Tibial nerve (tissue), 4 donors: ENCODE measurements at regions not wholly inside any gene's neighbourhood (a gene's known extent, or its start where the extent isn't known, plus 50 kb on each side); places are given as distances from the start of the nearest gene placed in this dataset.
A peak's percentile ranks its signal among the peaks of the same experiment; 100 is the strongest.

ENCODE experiments used
- DNase-seq, 2 donors: peaks; one replicate each; pipeline ENCODE4 v3.0.0-alpha.2; 2019; ENCODE audit warnings: low spot score in 2 of 2
- H3K27ac ChIP-seq, 4 donors: fragments of 200-600 bp; sonication (generic) in 3 of 4; one replicate each; pipeline ENCODE4 v1.5.1; 2017 to 2019; ENCODE audit warnings: mild to moderate bottlenecking in 1 of 4
- H3K27me3 ChIP-seq, 2 donors: fragments of 200-600 bp; sonication (generic) in 1 of 2; one replicate each; pipeline versions ENCODE4 v1.5.1 to v1.6.0; 2017 to 2019
- H3K36me3 ChIP-seq, 3 donors: fragments of 200-600 bp; sonication (generic); one replicate each; pipeline ENCODE4 v1.5.1; 2018 to 2019
- H3K4me1 ChIP-seq, 4 donors: fragments of 200-600 bp; sonication (generic) in 3 of 4; one replicate each; pipeline ENCODE4 v1.5.1; 2017 to 2019
- H3K4me3 ChIP-seq, 4 donors: fragments of 200-600 bp; sonication (generic) in 3 of 4; one replicate each; pipeline ENCODE4 v1.5.1; 2017 to 2019; ENCODE audit warnings: mild to moderate bottlenecking in 1 of 4, moderate library complexity in 1 of 4
- H3K9me3 ChIP-seq, 4 donors: fragments of 200-600 bp; sonication (generic) in 3 of 4; one replicate each; pipeline ENCODE4 v1.5.1; 2017 to 2019
- EP300 ChIP-seq, 2 donors: sonication (generic); formaldehyde crosslinking; IDR thresholded peaks; one replicate each; pipeline ENCODE4 v1.6.1; 2017; ENCODE audit warnings: antibody characterized with exemption in 2 of 2, mild to moderate bottlenecking in 1 of 2
- POLR2A ChIP-seq, 2 donors: fragments of 450-650 bp; IDR thresholded peaks; one replicate each; pipeline ENCODE4 v1.6.1; 2017; ENCODE audit warnings: antibody characterized with exemption in 2 of 2, mild to moderate bottlenecking in 2 of 2, moderate library complexity in 2 of 2
- WGBS, 2 donors: methylation state at CpG; one replicate each; pipeline ENCODE4 v1.1.5; 2018; 5-methylcytosine and 5-hydroxymethylcytosine counted together
- TF ChIP-seq, protein P1 (sequence below), 5 experiments: fragments of 200-600 bp in 3 of 5; fragments of 450-650 bp in 2 of 5; sonication (generic) in 3 of 5; IDR thresholded peaks; one replicate each; pipeline ENCODE4 v1.5.1; 2016 to 2019; ENCODE audit warnings: antibody characterized with exemption in 5 of 5, mild to moderate bottlenecking in 3 of 5, moderate library complexity in 2 of 5

DNA sequence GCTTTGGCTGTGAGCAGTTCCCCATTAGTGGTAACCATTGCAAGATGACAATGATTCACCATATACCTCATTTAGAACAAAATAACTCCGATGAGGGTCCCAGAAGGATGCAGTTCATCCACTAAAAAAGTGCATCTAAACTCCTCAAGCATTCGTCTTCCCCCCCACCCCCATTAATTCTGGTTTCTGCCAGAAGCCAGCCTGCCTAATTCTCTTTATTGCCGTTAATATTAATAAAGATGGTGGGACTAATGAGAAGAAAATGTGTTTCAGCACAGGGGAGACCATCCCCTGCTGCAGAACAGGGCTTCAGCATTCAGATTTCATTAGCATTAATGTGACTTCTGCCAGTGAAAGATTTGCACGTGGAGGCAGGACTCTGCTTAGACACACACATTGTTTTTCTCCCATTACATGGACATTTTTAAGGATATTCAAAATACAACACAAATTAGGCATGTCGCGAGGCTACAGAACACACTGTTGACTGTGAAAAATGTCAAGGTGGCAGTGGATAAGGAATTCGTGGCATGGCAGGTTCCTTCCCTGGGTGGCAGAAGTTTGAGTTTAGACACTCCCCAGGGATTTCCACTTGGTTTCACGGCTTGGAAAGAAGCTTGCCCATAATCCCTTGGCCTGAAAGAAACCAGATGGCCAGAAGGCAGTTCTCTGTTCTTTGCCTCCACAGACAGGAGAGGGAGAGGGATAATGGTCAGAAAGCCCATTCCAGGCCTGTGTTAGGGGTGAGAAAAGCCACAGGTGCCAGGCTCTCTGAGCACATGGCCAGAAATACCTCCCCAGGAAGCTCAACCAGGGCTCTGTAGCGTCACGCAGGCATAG, 236.5 kb downstream of the FOXO1 start:
- TF ChIP-seq POLR2A (IDR thresholded peaks at IDR 0.05) = no peak
- no peak for TF ChIP-seq EP300 (IDR thresholded peaks at IDR 0.05)
- TF ChIP-seq, protein P1, sequence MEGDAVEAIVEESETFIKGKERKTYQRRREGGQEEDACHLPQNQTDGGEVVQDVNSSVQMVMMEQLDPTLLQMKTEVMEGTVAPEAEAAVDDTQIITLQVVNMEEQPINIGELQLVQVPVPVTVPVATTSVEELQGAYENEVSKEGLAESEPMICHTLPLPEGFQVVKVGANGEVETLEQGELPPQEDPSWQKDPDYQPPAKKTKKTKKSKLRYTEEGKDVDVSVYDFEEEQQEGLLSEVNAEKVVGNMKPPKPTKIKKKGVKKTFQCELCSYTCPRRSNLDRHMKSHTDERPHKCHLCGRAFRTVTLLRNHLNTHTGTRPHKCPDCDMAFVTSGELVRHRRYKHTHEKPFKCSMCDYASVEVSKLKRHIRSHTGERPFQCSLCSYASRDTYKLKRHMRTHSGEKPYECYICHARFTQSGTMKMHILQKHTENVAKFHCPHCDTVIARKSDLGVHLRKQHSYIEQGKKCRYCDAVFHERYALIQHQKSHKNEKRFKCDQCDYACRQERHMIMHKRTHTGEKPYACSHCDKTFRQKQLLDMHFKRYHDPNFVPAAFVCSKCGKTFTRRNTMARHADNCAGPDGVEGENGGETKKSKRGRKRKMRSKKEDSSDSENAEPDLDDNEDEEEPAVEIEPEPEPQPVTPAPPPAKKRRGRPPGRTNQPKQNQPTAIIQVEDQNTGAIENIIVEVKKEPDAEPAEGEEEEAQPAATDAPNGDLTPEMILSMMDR (IDR thresholded peaks at IDR 0.05) = no peak
- Histone ChIP-seq H3K4me1 (peaks cover 0 to 9% (median 8%) of the 10 kb centered on the region in 4 donors), H3K27ac (no peak overlapping the region), H3K9me3 (no peaks in the 10 kb centered on the region), H3K27me3 (no peaks in the 10 kb centered on the region), H3K4me3 (no peak overlapping the region), H3K36me3 (no peaks in the 10 kb centered on the region)
- 83 to 85% methylated on average over 10 of the region's 10 CpGs for WGBS, 2 donors
- no peak for DNase-seq

DNA sequence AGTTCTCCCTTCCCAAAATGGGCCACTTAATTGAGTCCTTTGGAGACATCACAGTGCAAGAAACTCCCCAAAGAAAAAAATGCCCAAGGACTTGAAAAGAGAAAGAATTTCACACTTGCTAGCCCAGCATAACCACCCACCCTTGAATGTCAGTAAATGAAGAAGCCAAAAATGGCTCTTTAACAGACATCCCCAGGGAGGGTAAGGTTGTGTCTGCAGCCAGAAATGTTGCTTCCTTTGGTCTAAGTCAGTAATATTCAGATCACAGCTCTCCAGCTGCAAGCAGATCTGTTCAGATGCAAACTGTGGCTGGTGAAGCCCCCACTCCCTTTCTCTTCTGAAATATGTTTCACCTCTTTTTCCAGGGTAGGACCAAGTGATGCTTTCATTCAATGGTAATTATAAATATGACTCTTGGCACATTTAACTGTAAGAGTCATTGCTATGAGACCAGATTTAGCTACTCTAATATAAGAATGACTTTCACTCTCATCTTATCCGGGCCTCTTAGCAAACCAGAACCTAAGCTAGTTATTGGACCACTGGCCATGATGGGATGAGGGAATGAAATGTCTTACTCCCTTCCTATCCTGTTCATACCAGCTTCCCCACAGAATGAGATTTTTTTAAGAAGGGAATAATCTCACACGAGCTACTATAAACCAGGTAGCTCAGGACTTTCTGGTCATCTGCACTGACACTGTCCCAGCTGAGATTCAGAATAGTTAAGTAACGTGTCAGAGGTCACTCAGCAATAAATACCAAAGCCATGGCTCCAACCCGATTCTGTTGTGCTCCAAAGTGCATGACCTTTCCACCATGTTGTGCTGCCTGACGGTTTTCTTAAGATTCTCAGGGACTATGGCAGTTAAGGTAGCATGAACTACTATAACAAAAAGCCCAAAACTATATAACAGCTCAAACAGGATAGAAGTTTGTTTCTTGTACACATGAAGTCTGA, 234.1 kb downstream of the FOXO1 start:
- Histone ChIP-seq H3K27me3 (no peaks in the 10 kb centered on the region), H3K27ac (peak overlapping the region in 1 of 4 donors; percentile 34), H3K4me1 (peaks cover 0 to 9% (median 8%) of the 10 kb centered on the region in 4 donors), H3K4me3 (no peak overlapping the region), H3K9me3 (no peaks in the 10 kb centered on the region), H3K36me3 (no peaks in the 10 kb centered on the region)
- DNase-seq = no peak
- 56 to 63% methylated on average over 5 of the region's 5 CpGs for WGBS, 2 donors
- TF ChIP-seq POLR2A (IDR thresholded peaks at IDR 0.05) (no peak), EP300 (IDR thresholded peaks at IDR 0.05) (no peak)
- TF ChIP-seq, protein P1 (IDR thresholded peaks at IDR 0.05) = no peak

DNA sequence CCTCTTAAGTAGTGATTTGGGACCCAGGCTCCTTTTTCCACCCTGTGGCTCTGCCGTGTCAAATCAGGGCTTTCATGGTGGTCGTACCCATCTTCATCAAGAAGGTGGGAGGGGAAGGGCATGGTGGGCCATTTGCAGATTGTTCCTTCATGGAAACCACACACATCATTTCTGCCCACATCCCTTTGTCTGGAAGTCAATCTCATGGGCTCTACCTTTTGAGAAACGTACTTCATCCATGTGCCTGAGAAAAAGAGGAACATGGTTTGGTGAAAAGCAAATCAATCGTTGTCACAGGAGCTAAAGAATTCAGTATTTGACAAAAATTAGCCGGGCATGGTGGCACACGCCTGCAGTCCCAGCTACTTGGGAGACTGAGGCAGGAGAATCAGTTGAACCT, 233.4 kb downstream of the FOXO1 start:
- no peaks in the 10 kb centered on the region for H3K36me3 ChIP-seq
- H3K9me3 ChIP-seq = no peaks in the 10 kb centered on the region
- H3K4me1 ChIP-seq = peaks cover 0 to 12% (median 8%) of the 10 kb centered on the region in 4 donors
- H3K4me3 ChIP-seq = no peak overlapping the region
- TF ChIP-seq EP300 (IDR thresholded peaks at IDR 0.05) = no peak
- no peak for TF ChIP-seq POLR2A (IDR thresholded peaks at IDR 0.05)
- TF ChIP-seq, protein P1 (IDR thresholded peaks at IDR 0.05) = no peak
- WGBS, 2 donors = 80 to 81% methylated on average over 6 of the region's 6 CpGs
- H3K27ac ChIP-seq = no peak overlapping the region
- H3K27me3 ChIP-seq = no peaks in the 10 kb centered on the region
- DNase-seq = no peak

DNA sequence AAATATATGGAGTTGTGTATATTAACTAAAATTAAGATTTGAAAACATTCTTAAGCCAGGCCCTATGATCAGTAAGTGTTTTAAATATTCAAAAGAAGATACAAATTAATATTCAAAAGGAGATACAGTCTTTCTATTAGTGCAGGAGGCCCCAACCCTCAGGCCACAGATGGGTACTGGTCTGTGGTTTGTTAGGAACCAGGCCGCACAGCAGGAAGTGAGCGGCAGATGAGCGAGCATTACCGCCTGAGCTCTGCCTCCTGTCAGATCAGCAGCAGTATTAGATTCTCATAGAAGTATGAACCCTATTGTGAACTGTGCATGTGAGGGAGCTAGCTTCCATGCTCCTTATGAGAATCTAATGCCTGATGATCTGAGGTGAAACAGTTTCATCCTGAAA, 232.9 kb downstream of the FOXO1 start:
- Histone ChIP-seq H3K9me3 (no peaks in the 10 kb centered on the region), H3K4me1 (peaks cover 0 to 18% (median 10%) of the 10 kb centered on the region in 4 donors), H3K4me3 (no peak overlapping the region), H3K36me3 (no peaks in the 10 kb centered on the region), H3K27ac (no peak overlapping the region), H3K27me3 (no peaks in the 10 kb centered on the region)
- 74 to 95% methylated on average over 4 of the region's 4 CpGs for WGBS, 2 donors
- DNase-seq = no peak
- TF ChIP-seq EP300 (IDR thresholded peaks at IDR 0.05) = no peak
- no peak for TF ChIP-seq POLR2A (IDR thresholded peaks at IDR 0.05)
- TF ChIP-seq, protein P1 (IDR thresholded peaks at IDR 0.05) = no peak
